Urothelium cell line (cell line): ENCODE measurements at regions not wholly inside any gene's neighbourhood (a gene's known extent, or its start where the extent isn't known, plus 50 kb on each side); places are given as distances from the start of the nearest gene placed in this dataset.
A peak's percentile ranks its signal among the peaks of the same experiment; 100 is the strongest.

Source experiments
- DNase-seq: peaks from one replicate; pipeline ENCODE4 v3.0.0; 2011; ENCODE audit warnings: low spot score, mixed read lengths
- FAIRE-seq: peaks from 2 replicates; lab custom pipeline; 2011; peaks lifted over from hg19 to GRCh38; lab: Jason Lieb, UNC

GRCh38 chr4:111812760-111813159 lies 332.5 kb upstream of the FAM241A start:
- DNase-seq (no peak), FAIRE-seq (no peak)

- DNase-seq (no peak), FAIRE-seq (no peak)
Measured at GRCh38 chr4:111813555-111814140, 331.6 kb upstream of the FAM241A start.

- DNase-seq (no peak), FAIRE-seq (no peak)
Measured at GRCh38 chr4:111814961-111815360, 330.3 kb upstream of the FAM241A start.

GRCh38 chr4:111821342-111821741 lies 323.9 kb upstream of the FAM241A start:
- DNase-seq: no peak
- no peak for FAIRE-seq

GRCh38 chr4:111836601-111837000 lies 308.7 kb upstream of the FAM241A start:
- DNase-seq: no peak
- no peak for FAIRE-seq

- FAIRE-seq: no peak
- DNase-seq: no peak
Measured at GRCh38 chr4:111837761-111838160, 307.5 kb upstream of the FAM241A start.

- FAIRE-seq: no peak
- no peak for DNase-seq
Measured at GRCh38 chr4:111838406-111838930, 306.8 kb upstream of the FAM241A start.

GRCh38 chr4:111839141-111839540 lies 306.1 kb upstream of the FAM241A start:
- no peak for FAIRE-seq
- DNase-seq: no peak

GRCh38 chr4:111842336-111842735 lies 302.9 kb upstream of the FAM241A start:
- FAIRE-seq (no peak), DNase-seq (no peak)

- FAIRE-seq (no peak), DNase-seq (no peak)
Measured at GRCh38 chr4:111847296-111848008, 297.8 kb upstream of the FAM241A start.

- FAIRE-seq: no peak
- no peak for DNase-seq
Measured at GRCh38 chr4:111849746-111850284, 295.4 kb upstream of the FAM241A start.

- DNase-seq (peak; percentile 40), FAIRE-seq (no peak)
Measured at GRCh38 chr4:111854494-111855087, 290.7 kb upstream of the FAM241A start.

GRCh38 chr4:111855308-111855707 lies 289.9 kb upstream of the FAM241A start:
- DNase-seq (no peak), FAIRE-seq (no peak)

- FAIRE-seq: no peak
- no peak for DNase-seq
Measured at GRCh38 chr4:111864066-111864465, 281.2 kb upstream of the FAM241A start.

- FAIRE-seq (no peak), DNase-seq (no peak)
Measured at GRCh38 chr4:111869339-111869738, 275.9 kb upstream of the FAM241A start.

- FAIRE-seq (no peak), DNase-seq (no peak)
Measured at GRCh38 chr4:111871802-111872201, 273.5 kb upstream of the FAM241A start.

- no peak for FAIRE-seq
Measured at GRCh38 chr4:111873801-111874200, 271.5 kb upstream of the FAM241A start.

GRCh38 chr4:111879539-111879938 lies 265.7 kb upstream of the FAM241A start:
- no peak for DNase-seq

More at GRCh38 chr4:111873801-111874200, 271.5 kb upstream of the FAM241A start:
- DNase-seq: no peak

GRCh38 chr4:111880116-111880515 lies 265.1 kb upstream of the FAM241A start:
- no peak for DNase-seq
- no peak for FAIRE-seq

More at GRCh38 chr4:111879539-111879938, 265.7 kb upstream of the FAM241A start:
- FAIRE-seq: no peak

GRCh38 chr4:111883557-111883999 lies 261.7 kb upstream of the FAM241A start:
- FAIRE-seq (no peak), DNase-seq (no peak)

GRCh38 chr4:111890412-111890811 lies 254.8 kb upstream of the FAM241A start:
- DNase-seq (no peak), FAIRE-seq (no peak)

- DNase-seq: no peak
- no peak for FAIRE-seq
Measured at GRCh38 chr4:111905511-111905910, 239.7 kb upstream of the FAM241A start.
